Nephron (organoid): ENCODE measurements at regions not wholly inside any gene's neighbourhood (a gene's known extent, or its start where the extent isn't known, plus 50 kb on each side); places are given as distances from the start of the nearest gene placed in this dataset.
A peak's percentile ranks its signal among the peaks of the same experiment; 100 is the strongest.

ENCODE experiments used
- H3K27ac Mint-ChIP-seq, 3 experiments: 2 replicates each; pipeline ENCODE4 v1.8.0; 2020; ENCODE audit warnings: mixed read lengths in 3 of 3, mild to moderate bottlenecking in 2 of 3, moderate library complexity in 1 of 3
- H3K27me3 Mint-ChIP-seq: 2 replicates; pipeline ENCODE4 v1.8.0; 2021; ENCODE audit warnings: low read depth, mild to moderate bottlenecking, moderate library complexity, mixed read lengths
- H3K36me3 Mint-ChIP-seq: 2 replicates; pipeline ENCODE4 v1.8.0; 2020; ENCODE audit warnings: low read depth, mixed read lengths
- H3K4me1 Mint-ChIP-seq: 2 replicates; pipeline ENCODE4 v1.8.0; 2020; ENCODE audit warnings: mixed read lengths
- H3K4me3 Mint-ChIP-seq, 3 experiments: 2 replicates each; pipeline ENCODE4 v1.8.0; 2020; ENCODE audit warnings: mild to moderate bottlenecking in 3 of 3, mixed read lengths in 3 of 3, moderate library complexity in 2 of 3
- H3K9me3 Mint-ChIP-seq: 2 replicates; pipeline ENCODE4 v1.8.0; 2020; ENCODE audit warnings: mixed read lengths
- CTCF ChIP-seq, 3 experiments: fragments of 200-600 bp; sonication (generic); IDR thresholded peaks; one replicate each; pipeline ENCODE4 v1.5.0; 2021; ENCODE audit warnings: antibody characterized with exemption in 3 of 3; ENCODE audit not compliant: unreplicated experiment in 3 of 3

DNA sequence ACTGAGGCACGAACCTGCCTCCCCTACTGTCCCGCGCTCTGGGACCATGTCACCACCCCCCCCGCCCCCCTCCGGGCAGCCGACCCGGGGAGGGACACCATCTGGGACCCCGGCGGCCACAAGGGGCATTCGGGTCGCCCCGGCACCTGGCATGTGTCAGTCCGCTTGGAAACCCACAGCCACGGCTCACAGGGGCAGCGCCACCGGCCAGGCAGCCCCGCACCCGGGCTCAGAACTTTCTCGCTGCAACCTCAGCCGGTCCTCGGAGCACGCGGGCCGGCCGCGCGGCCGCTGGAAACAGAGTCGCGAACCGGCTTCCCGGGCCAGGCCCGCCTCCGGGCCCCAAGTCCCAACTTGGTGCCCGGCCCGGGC is 159.9 kb upstream of the GRK3 start:
- Mint-ChIP-seq H3K9me3 (no peaks in the 10 kb centered on the region), H3K36me3 (no peaks in the 10 kb centered on the region), H3K4me1 (peaks cover 48% of the 10 kb centered on the region), H3K27me3 (no peaks in the 10 kb centered on the region), H3K27ac (peak overlapping the region; percentile 91 to 98 (median 97)), H3K4me3 (peak overlapping the region; percentile 90 to 97 (median 96))
- TF ChIP-seq CTCF (IDR thresholded peaks at IDR 0.05; ENCODE audit: unreplicated experiment in 3 of 3): no peak

DNA sequence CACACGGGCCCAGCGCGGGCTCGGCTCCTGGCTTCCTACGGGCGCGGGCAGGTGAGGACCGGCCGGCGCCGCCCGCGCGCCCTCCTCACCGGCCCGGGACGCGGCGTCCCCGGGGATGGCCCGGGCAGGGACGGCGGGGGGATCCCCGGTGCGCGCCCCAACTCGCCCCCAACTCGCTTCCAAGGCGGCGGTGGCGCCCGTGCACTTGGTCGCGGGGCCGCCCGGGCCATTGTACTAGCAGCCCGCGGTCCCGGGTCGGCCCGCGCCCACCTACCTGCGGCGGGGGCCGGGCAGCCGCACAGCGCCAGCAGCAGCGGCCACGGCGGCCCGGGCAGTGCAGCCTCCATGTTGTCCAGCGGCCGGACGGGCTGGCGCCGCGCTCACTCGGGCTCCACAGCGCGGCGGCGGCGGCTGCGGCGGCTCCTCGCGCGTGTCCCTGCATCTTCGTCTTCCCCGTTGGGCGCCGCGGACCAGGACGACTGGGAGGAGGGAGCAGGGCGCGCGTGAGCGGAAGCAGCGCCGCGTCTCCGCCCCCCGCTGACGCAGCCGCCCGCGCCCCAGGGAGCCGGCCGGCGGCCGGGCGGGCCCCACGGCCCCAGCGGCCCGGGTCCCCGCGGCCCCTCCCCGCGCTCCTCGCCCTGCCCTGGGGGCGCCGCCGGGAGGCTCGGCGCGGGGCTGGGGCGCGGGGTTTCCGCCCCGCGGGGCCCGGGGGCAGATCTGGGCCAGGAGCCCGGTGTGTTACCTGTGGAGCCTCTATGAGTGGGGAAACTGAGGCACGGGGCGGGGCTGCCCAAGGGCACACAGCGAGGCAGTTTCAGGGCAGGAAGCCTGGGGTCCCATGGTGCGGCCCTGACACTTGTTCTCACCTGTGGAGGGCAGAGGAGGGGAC is 159.3 kb upstream of the GRK3 start:
- Mint-ChIP-seq H3K27me3 (no peaks in the 10 kb centered on the region), H3K4me3 (peak overlapping the region; percentile 80 to 91 (median 83)), H3K9me3 (no peaks in the 10 kb centered on the region), H3K4me1 (peaks cover 48% of the 10 kb centered on the region), H3K36me3 (no peaks in the 10 kb centered on the region), H3K27ac (peak overlapping the region in 2 of 3 experiments; percentile 72 to 73)
- no peak for TF ChIP-seq CTCF (IDR thresholded peaks at IDR 0.05; ENCODE audit: unreplicated experiment in 3 of 3)

- no peak for TF ChIP-seq CTCF (IDR thresholded peaks at IDR 0.05; ENCODE audit: unreplicated experiment in 3 of 3)
- Mint-ChIP-seq H3K27me3 (no peaks in the 10 kb centered on the region), H3K4me3 (peak overlapping the region; percentile 80 to 91 (median 83))
Measured at GRCh38 chr22:25405841-25406509, 158.5 kb upstream of the GRK3 start.

GRCh38 chr22:25406510-25407210 is 157.8 kb upstream of the GRK3 start:
- no peak for TF ChIP-seq CTCF (IDR thresholded peaks at IDR 0.05; ENCODE audit: unreplicated experiment in 3 of 3)
- no peaks in the 10 kb centered on the region for H3K27me3 Mint-ChIP-seq
- H3K9me3 Mint-ChIP-seq: no peaks in the 10 kb centered on the region
- peaks cover 39% of the 10 kb centered on the region for H3K4me1 Mint-ChIP-seq
- H3K36me3 Mint-ChIP-seq: no peaks in the 10 kb centered on the region
- H3K4me3 Mint-ChIP-seq: peak overlapping the region; percentile 80 to 91 (median 83)
- peak overlapping the region; percentile 66 to 74 (median 73) for H3K27ac Mint-ChIP-seq

More at GRCh38 chr22:25405841-25406509, 158.5 kb upstream of the GRK3 start:
- H3K36me3 Mint-ChIP-seq: no peaks in the 10 kb centered on the region
- H3K27ac Mint-ChIP-seq: peak overlapping the region; percentile 66 to 74 (median 73)
- H3K4me1 Mint-ChIP-seq: peaks cover 45% of the 10 kb centered on the region
- no peaks in the 10 kb centered on the region for H3K9me3 Mint-ChIP-seq

- peak overlapping the region in 1 of 3 experiments; percentile 50 for H3K27ac Mint-ChIP-seq
- no peaks in the 10 kb centered on the region for H3K27me3 Mint-ChIP-seq
- TF ChIP-seq CTCF (IDR thresholded peaks at IDR 0.05; ENCODE audit: unreplicated experiment in 3 of 3): no peak
- H3K36me3 Mint-ChIP-seq: no peaks in the 10 kb centered on the region
- H3K4me1 Mint-ChIP-seq: peaks cover 33% of the 10 kb centered on the region
- no peaks in the 10 kb centered on the region for H3K9me3 Mint-ChIP-seq
- peak overlapping the region; percentile 80 to 91 (median 83) for H3K4me3 Mint-ChIP-seq
Measured at GRCh38 chr22:25407226-25407858, 157.1 kb upstream of the GRK3 start.
